K562 (cell line): ENCODE measurements at regions not wholly inside any gene's neighbourhood (a gene's known extent, or its start where the extent isn't known, plus 50 kb on each side); places are given as distances from the start of the nearest gene placed in this dataset.
A peak's percentile ranks its signal among the peaks of the same experiment; 100 is the strongest.

Experiments used
- CEBPB ChIP-seq: fragments of 450-650 bp; IDR thresholded peaks from 2 replicates; pipeline ENCODE4 v1.6.1; 2016; ENCODE audit warnings: missing genetic modification characterization, missing compliant biosample characterization
- FOXJ2 ChIP-seq: fragments of 200-800 bp; sonication (Bioruptor generic); IDR thresholded peaks from 2 replicates; pipeline ENCODE4 v1.6.1; 2016; ENCODE audit warnings: missing genetic modification characterization, missing compliant biosample characterization
- FOXK1 ChIP-seq: sonication (generic); formaldehyde crosslinking; IDR thresholded peaks from 2 replicates; pipeline ENCODE4 v1.8.0; 2022; ENCODE audit warnings: missing genetic modification reagents, mild to moderate bottlenecking, borderline replicate concordance
- HMGN3 ChIP-seq: IDR thresholded peaks from 2 replicates; pipeline ENCODE4 v1.6.1; 2011; ENCODE audit warnings: borderline replicate concordance, low read depth, mild to moderate bottlenecking, mixed read lengths, low read length; ENCODE audit not compliant: insufficient read length; ENCODE audit errors: extremely low read depth
- MIER1 ChIP-seq: fragments of 450-650 bp; IDR thresholded peaks from 2 replicates; pipeline ENCODE4 v1.6.1; 2016; ENCODE audit warnings: antibody characterized with exemption, mild to moderate bottlenecking, low read depth
- SOX6 ChIP-seq: fragments of 450-650 bp; IDR thresholded peaks from 2 replicates; pipeline ENCODE4 v1.6.1; 2014; ENCODE audit warnings: mild to moderate bottlenecking
- ZNF24 ChIP-seq: fragments of 450-650 bp; IDR thresholded peaks from 2 replicates; pipeline ENCODE4 v1.6.1; 2016
- ZNF282 ChIP-seq: sonication (generic); formaldehyde crosslinking; IDR thresholded peaks from 2 replicates; pipeline ENCODE4 v1.8.1; 2023; ENCODE audit warnings: missing genetic modification reagents
- ZNF644 ChIP-seq: fragments of 200-800 bp; sonication (Bioruptor generic); IDR thresholded peaks from 2 replicates; pipeline ENCODE4 v1.6.1; 2016; ENCODE audit warnings: low read depth, missing genetic modification characterization, missing compliant biosample characterization
- TF ChIP-seq, protein P1 (sequence below): IDR thresholded peaks from 2 replicates; pipeline ENCODE4 v1.6.1; 2014; ENCODE audit warnings: antibody characterized with exemption
- TF ChIP-seq, protein P2 (sequence below): fragments of 200-800 bp; sonication (Bioruptor generic); IDR thresholded peaks from 2 replicates; pipeline ENCODE4 v1.6.1; 2017; ENCODE audit warnings: missing genetic modification characterization, missing compliant biosample characterization
- TF ChIP-seq, protein P3 (sequence below), 2 experiments: IDR thresholded peaks; 2 replicates each; pipeline ENCODE4 v1.6.1; 2011; ENCODE audit warnings: borderline replicate concordance in 1 of 2, control low read depth in 1 of 2, low read depth in 1 of 2, low read length in 1 of 2, mild to moderate bottlenecking in 1 of 2, mixed read lengths in 1 of 2, moderate library complexity in 1 of 2; ENCODE audit not compliant: insufficient read depth in 1 of 2, insufficient read length in 1 of 2, poor library complexity in 1 of 2, severe bottlenecking in 1 of 2; ENCODE audit errors: extremely low read depth in 1 of 2
- TF ChIP-seq, protein P4 (sequence below): sonication (generic); formaldehyde crosslinking; IDR thresholded peaks from 2 replicates; pipeline ENCODE4 v1.8.0; 2022; ENCODE audit warnings: mild to moderate bottlenecking, missing genetic modification reagents, borderline replicate concordance

DNA sequence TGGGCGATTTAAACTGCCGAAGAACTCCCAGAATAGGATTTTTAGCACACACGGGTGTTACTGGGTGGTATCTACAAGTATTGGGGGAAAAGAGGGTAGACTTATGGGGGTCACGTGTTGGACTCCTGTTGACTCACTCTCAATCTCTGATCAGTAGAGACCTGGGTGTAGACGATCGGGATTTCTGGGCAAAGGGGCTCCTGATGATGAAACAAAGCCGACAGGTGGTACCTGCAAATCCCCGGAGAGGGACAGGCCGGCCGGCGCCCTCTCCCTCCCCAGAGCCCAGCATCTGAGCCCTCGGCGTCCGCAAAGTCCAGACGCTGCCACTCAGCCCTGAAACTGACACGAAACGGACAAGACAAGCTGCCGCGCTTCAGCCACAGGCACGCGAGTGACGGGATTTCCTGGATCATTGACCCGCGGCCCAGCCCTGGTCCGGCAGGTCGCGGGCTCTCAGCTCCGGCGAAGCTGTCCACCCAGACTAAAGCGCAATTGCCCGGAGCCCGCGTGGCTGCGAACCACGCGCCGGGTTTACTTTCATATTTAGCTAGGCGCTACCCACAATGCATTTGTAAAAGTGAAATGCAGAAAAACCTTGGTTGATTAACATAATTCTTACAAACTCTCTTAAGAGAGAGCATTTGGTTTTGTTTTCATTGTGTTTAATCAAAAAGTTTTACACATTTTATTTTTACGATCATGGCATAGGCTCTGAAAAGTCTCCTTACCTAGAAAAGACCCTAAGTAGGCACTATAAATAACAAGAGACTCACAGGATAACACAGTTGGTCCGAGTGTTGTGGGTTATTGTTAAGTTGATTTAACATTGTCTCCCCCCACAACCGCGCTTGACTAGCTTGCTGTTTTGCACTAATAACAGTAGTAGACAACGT, 56.9 kb upstream of the EZH2 start (continued):
- TF ChIP-seq MIER1 (0 out of 2 replicates have a peak, but pooled peaks have one; percentile 18), ZNF24 (peak; percentile 45; the same call in 1 of the 2 replicates), ZNF644 (tag) (peak; percentile 4; the same call in 1 of the 2 replicates), FOXJ2 (tag) (peak; percentile 88), SOX6 (peak; percentile 87), FOXK1 (CRISPR knock-in tag) (peak; percentile 91; the same call in 1 of the 2 replicates), ZNF282 (CRISPR knock-in tag) (no peak), CEBPB (tag) (peak; percentile 62; the same call in 1 of the 2 replicates), HMGN3 (peak; percentile 95)
- TF ChIP-seq, protein P1, sequence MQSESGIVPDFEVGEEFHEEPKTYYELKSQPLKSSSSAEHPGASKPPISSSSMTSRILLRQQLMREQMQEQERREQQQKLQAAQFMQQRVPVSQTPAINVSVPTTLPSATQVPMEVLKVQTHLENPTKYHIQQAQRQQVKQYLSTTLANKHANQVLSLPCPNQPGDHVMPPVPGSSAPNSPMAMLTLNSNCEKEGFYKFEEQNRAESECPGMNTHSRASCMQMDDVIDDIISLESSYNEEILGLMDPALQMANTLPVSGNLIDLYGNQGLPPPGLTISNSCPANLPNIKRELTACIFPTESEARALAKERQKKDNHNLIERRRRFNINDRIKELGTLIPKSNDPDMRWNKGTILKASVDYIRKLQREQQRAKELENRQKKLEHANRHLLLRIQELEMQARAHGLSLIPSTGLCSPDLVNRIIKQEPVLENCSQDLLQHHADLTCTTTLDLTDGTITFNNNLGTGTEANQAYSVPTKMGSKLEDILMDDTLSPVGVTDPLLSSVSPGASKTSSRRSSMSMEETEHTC, result peak; percentile 53; the same call in 1 of the 2 replicates
- TF ChIP-seq, protein P2, sequence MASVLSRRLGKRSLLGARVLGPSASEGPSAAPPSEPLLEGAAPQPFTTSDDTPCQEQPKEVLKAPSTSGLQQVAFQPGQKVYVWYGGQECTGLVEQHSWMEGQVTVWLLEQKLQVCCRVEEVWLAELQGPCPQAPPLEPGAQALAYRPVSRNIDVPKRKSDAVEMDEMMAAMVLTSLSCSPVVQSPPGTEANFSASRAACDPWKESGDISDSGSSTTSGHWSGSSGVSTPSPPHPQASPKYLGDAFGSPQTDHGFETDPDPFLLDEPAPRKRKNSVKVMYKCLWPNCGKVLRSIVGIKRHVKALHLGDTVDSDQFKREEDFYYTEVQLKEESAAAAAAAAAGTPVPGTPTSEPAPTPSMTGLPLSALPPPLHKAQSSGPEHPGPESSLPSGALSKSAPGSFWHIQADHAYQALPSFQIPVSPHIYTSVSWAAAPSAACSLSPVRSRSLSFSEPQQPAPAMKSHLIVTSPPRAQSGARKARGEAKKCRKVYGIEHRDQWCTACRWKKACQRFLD (CRISPR knock-in tag), result peak; percentile 94
- TF ChIP-seq, protein P3, sequence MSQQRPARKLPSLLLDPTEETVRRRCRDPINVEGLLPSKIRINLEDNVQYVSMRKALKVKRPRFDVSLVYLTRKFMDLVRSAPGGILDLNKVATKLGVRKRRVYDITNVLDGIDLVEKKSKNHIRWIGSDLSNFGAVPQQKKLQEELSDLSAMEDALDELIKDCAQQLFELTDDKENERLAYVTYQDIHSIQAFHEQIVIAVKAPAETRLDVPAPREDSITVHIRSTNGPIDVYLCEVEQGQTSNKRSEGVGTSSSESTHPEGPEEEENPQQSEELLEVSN (IDR thresholded peaks at IDR 0.05; ENCODE audit: borderline replicate concordance in 1 of 2, extremely low read depth in 1 of 2, insufficient read depth in 1 of 2, insufficient read length in 1 of 2, low read depth in 1 of 2, low read length in 1 of 2, poor library complexity in 1 of 2, severe bottlenecking in 1 of 2), result peak; percentile 84 to 87
- TF ChIP-seq, protein P4, sequence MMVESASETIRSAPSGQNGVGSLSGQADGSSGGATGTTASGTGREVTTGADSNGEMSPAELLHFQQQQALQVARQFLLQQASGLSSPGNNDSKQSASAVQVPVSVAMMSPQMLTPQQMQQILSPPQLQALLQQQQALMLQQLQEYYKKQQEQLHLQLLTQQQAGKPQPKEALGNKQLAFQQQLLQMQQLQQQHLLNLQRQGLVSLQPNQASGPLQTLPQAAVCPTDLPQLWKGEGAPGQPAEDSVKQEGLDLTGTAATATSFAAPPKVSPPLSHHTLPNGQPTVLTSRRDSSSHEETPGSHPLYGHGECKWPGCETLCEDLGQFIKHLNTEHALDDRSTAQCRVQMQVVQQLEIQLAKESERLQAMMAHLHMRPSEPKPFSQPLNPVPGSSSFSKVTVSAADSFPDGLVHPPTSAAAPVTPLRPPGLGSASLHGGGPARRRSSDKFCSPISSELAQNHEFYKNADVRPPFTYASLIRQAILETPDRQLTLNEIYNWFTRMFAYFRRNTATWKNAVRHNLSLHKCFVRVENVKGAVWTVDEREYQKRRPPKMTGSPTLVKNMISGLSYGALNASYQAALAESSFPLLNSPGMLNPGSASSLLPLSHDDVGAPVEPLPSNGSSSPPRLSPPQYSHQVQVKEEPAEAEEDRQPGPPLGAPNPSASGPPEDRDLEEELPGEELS (CRISPR knock-in tag), result 0 out of 2 replicates have a peak, but pooled peaks have one; percentile 39
